T-helper 9 cell (primary cell): ENCODE measurements at regions not wholly inside any gene's neighbourhood (a gene's known extent, or its start where the extent isn't known, plus 50 kb on each side); places are given as distances from the start of the nearest gene placed in this dataset.
"Not testable (repeated sequence)": the region's sequence is repeated elsewhere in the genome, so short reads cannot be mapped to it uniquely, and the experiment has no call there.

Experiments
- DNase-seq: peaks from one replicate; pipeline ENCODE4 v3.0.0-alpha.2; 2020

GRCh38 chr14:22383515-22384166, 205.4 kb downstream of the DAD1 start:
- DNase-seq = no peak

- no peak for DNase-seq
Measured at GRCh38 chr14:22382955-22383354, 206.1 kb downstream of the DAD1 start.

- no peak for DNase-seq
Measured at GRCh38 chr14:22382395-22382794, 206.6 kb downstream of the DAD1 start.

GRCh38 chr14:22381766-22382165, 207.3 kb downstream of the DAD1 start:
- DNase-seq = no peak

- no peak for DNase-seq
Measured at GRCh38 chr14:22381408-22381760, 207.6 kb downstream of the DAD1 start.

- no peak for DNase-seq
Measured at GRCh38 chr14:22380571-22381407, 208.2 kb downstream of the DAD1 start.

- DNase-seq = no peak
Measured at GRCh38 chr14:22379727-22380126, 209.3 kb downstream of the DAD1 start.

GRCh38 chr14:22378181-22378580, 210.8 kb downstream of the DAD1 start:
- no peak for DNase-seq

GRCh38 chr14:22375321-22375930, 213.6 kb downstream of the DAD1 start:
- no peak for DNase-seq

- no peak for DNase-seq
Measured at GRCh38 chr14:22370084-22370847, 218.8 kb downstream of the DAD1 start.

GRCh38 chr14:22358726-22359125, 230.3 kb downstream of the DAD1 start:
- no peak for DNase-seq

- not testable (repeated sequence) for DNase-seq
Measured at GRCh38 chr14:22349281-22349680, 239.7 kb downstream of the DAD1 start.

GRCh38 chr14:22344673-22345072, 244.4 kb downstream of the DAD1 start:
- DNase-seq = no peak

- DNase-seq = not testable (repeated sequence)
Measured at GRCh38 chr14:22344209-22344608, 244.8 kb downstream of the DAD1 start.

- no peak for DNase-seq
Measured at GRCh38 chr14:22341049-22341448, 248.0 kb downstream of the DAD1 start.

GRCh38 chr14:22338917-22339715, 249.9 kb downstream of the DAD1 start:
- DNase-seq = no peak

- no peak for DNase-seq
Measured at GRCh38 chr14:22338381-22338780, 250.6 kb downstream of the DAD1 start.

- no peak for DNase-seq
Measured at GRCh38 chr14:22337938-22338337, 251.1 kb downstream of the DAD1 start.

- DNase-seq = no peak
Measured at GRCh38 chr14:22337521-22337920, 251.5 kb downstream of the DAD1 start.

- no peak for DNase-seq
Measured at GRCh38 chr14:22336031-22336430, 253.0 kb downstream of the DAD1 start.

GRCh38 chr14:22334627-22335026, 254.4 kb downstream of the DAD1 start:
- DNase-seq = no peak

GRCh38 chr14:22334275-22334577, 254.8 kb downstream of the DAD1 start:
- DNase-seq = no peak
